ENCODE measurements at regions not wholly inside any gene's neighbourhood (a gene's known extent, or its start where the extent isn't known, plus 50 kb on each side); places are given as distances from the start of the nearest gene placed in this dataset.
A peak's percentile ranks its signal among the peaks of the same experiment; 100 is the strongest.

GRCh38 chr1:115910231-115910630, 66.1 kb upstream of the SLC22A15 start:
- TF ChIP-seq CTCF (IDR thresholded peaks at IDR 0.05) = no peak
- Mint-ChIP-seq H3K9me3 (peaks cover 13% of the 10 kb centered on the region), H3K27me3 (ENCODE audit: low read depth, poor library complexity) (peaks cover 6% of the 10 kb centered on the region), H3K27ac (no peak overlapping the region), H3K36me3 (ENCODE audit: low read depth) (no peaks in the 10 kb centered on the region), H3K4me3 (no peak overlapping the region), H3K4me1 (peaks cover 5% of the 10 kb centered on the region)
- no peak for DNase-seq

- peaks cover 6% of the 10 kb centered on the region for H3K27me3 Mint-ChIP-seq (ENCODE audit: low read depth, poor library complexity)
- no peak for TF ChIP-seq CTCF (IDR thresholded peaks at IDR 0.05)
- no peak overlapping the region for H3K4me3 Mint-ChIP-seq
- no peak overlapping the region for H3K27ac Mint-ChIP-seq
- H3K36me3 Mint-ChIP-seq (ENCODE audit: low read depth) = no peaks in the 10 kb centered on the region
- DNase-seq = no peak
- peaks cover 13% of the 10 kb centered on the region for H3K9me3 Mint-ChIP-seq
- H3K4me1 Mint-ChIP-seq = peaks cover 5% of the 10 kb centered on the region
Observed at GRCh38 chr1:115911294-115911693, 65.0 kb upstream of the SLC22A15 start.

- no peak for TF ChIP-seq CTCF (IDR thresholded peaks at IDR 0.05)
- H3K27ac Mint-ChIP-seq = no peak overlapping the region
- H3K4me1 Mint-ChIP-seq = peaks cover 5% of the 10 kb centered on the region
- DNase-seq = no peak
- no peaks in the 10 kb centered on the region for H3K27me3 Mint-ChIP-seq (ENCODE audit: low read depth, poor library complexity)
- H3K9me3 Mint-ChIP-seq = peaks cover 13% of the 10 kb centered on the region
- no peaks in the 10 kb centered on the region for H3K36me3 Mint-ChIP-seq (ENCODE audit: low read depth)
- H3K4me3 Mint-ChIP-seq = no peak overlapping the region
Observed at GRCh38 chr1:115912116-115912515, 64.2 kb upstream of the SLC22A15 start.

- peaks cover 3% of the 10 kb centered on the region for H3K27me3 Mint-ChIP-seq (ENCODE audit: low read depth, poor library complexity)
- no peak overlapping the region for H3K27ac Mint-ChIP-seq
- no peak overlapping the region for H3K4me3 Mint-ChIP-seq
- H3K36me3 Mint-ChIP-seq (ENCODE audit: low read depth) = no peaks in the 10 kb centered on the region
- H3K9me3 Mint-ChIP-seq = no peaks in the 10 kb centered on the region
- DNase-seq = peak; percentile 3
- TF ChIP-seq CTCF (IDR thresholded peaks at IDR 0.05) = no peak
- peaks cover 28% of the 10 kb centered on the region for H3K4me1 Mint-ChIP-seq
Observed at GRCh38 chr1:115922801-115923200, 53.5 kb upstream of the SLC22A15 start.

GRCh38 chr1:115924770-115925169, 51.5 kb upstream of the SLC22A15 start:
- H3K4me3 Mint-ChIP-seq = peak overlapping the region; percentile 2
- no peak for DNase-seq
- H3K9me3 Mint-ChIP-seq = no peaks in the 10 kb centered on the region
- H3K27ac Mint-ChIP-seq = peak overlapping the region; percentile 58
- no peak for TF ChIP-seq CTCF (IDR thresholded peaks at IDR 0.05)
- H3K4me1 Mint-ChIP-seq = peaks cover 28% of the 10 kb centered on the region
- H3K27me3 Mint-ChIP-seq (ENCODE audit: low read depth, poor library complexity) = peaks cover 5% of the 10 kb centered on the region
- H3K36me3 Mint-ChIP-seq (ENCODE audit: low read depth) = no peaks in the 10 kb centered on the region

- Mint-ChIP-seq H3K4me3 (no peak overlapping the region), H3K27ac (no peak overlapping the region), H3K9me3 (no peaks in the 10 kb centered on the region), H3K4me1 (peaks cover 28% of the 10 kb centered on the region), H3K36me3 (ENCODE audit: low read depth) (no peaks in the 10 kb centered on the region), H3K27me3 (ENCODE audit: low read depth, poor library complexity) (peaks cover 5% of the 10 kb centered on the region)
- no peak for TF ChIP-seq CTCF (IDR thresholded peaks at IDR 0.05)
- DNase-seq = no peak
Observed at GRCh38 chr1:115925467-115925866, 50.8 kb upstream of the SLC22A15 start.

All from nephron progenitor cell (in vitro differentiated cells).